ENCODE measurements at regions not wholly inside any gene's neighbourhood (a gene's known extent, or its start where the extent isn't known, plus 50 kb on each side); places are given as distances from the start of the nearest gene placed in this dataset.

GRCh38 chr20:58116505-58116904 lies 111.9 kb downstream of the ANKRD60 start:
- TF ChIP-seq, protein P1, sequence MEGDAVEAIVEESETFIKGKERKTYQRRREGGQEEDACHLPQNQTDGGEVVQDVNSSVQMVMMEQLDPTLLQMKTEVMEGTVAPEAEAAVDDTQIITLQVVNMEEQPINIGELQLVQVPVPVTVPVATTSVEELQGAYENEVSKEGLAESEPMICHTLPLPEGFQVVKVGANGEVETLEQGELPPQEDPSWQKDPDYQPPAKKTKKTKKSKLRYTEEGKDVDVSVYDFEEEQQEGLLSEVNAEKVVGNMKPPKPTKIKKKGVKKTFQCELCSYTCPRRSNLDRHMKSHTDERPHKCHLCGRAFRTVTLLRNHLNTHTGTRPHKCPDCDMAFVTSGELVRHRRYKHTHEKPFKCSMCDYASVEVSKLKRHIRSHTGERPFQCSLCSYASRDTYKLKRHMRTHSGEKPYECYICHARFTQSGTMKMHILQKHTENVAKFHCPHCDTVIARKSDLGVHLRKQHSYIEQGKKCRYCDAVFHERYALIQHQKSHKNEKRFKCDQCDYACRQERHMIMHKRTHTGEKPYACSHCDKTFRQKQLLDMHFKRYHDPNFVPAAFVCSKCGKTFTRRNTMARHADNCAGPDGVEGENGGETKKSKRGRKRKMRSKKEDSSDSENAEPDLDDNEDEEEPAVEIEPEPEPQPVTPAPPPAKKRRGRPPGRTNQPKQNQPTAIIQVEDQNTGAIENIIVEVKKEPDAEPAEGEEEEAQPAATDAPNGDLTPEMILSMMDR (conservative IDR thresholded peaks at IDR 0.05; ENCODE audit: low read length), result no peak
- TF ChIP-seq EZH2phosphoT487 (IDR thresholded peaks at IDR 0.05; ENCODE audit: borderline replicate concordance, low read depth, low read length), result no peak

Measured in OCI-LY7 (cell line).